GM18873 (cell line): ENCODE measurements at regions not wholly inside any gene's neighbourhood (a gene's known extent, or its start where the extent isn't known, plus 50 kb on each side); places are given as distances from the start of the nearest gene placed in this dataset.

Experiments
- ATAC-seq: cut with Tn5 transposase; IDR thresholded peaks from one replicate; pipeline ENCODE4 v1.9.1; 2021; ENCODE audit warnings: mild to moderate bottlenecking, moderate library complexity, moderate number of reproducible peaks; ENCODE audit not compliant: unreplicated experiment, low FRiP score

DNA sequence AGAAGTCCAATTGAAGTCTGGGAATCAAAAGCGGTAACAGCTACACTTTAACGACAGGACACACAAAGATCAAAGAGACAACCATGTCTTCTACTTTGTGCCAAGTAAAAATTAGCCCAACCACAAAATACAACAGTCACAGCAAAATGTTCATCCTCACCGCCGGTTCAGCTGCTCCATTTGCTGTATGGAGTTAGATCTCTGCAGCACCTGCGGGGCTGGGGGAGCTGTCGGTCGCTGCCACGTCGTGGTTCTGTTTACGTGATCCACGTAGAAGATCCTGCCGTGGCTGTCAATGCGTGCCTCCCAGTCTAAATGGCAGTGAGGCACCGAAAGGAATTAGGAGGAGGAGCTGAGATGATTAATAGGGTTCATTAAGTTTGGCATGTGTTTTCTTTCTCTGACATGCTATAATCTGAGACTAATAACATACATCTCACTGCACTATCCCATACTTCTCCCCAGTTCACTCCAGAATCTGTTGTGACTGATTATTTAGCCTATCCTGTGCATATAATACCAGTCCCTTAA, 136.5 kb upstream of the STK17B start:
- no peak for ATAC-seq

DNA sequence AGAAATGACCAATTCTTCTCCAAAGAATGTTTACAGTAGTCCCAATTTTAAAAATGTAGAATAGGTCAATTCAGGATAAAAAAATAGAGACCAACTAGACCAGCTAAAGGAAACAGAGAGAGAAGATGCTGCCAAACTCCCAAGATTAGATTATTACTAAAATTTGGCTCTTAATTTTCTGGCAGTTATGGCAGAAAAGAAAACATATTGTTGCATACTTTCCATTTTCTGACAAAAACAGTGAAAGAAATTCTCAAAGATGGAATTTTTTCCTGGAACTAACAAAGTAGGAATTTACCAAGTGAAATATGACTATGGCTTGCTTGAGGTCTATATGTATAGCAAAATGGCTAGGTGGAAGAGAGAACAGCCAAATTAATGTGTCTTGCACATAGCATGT, 138.3 kb upstream of the STK17B start:
- no peak for ATAC-seq

DNA sequence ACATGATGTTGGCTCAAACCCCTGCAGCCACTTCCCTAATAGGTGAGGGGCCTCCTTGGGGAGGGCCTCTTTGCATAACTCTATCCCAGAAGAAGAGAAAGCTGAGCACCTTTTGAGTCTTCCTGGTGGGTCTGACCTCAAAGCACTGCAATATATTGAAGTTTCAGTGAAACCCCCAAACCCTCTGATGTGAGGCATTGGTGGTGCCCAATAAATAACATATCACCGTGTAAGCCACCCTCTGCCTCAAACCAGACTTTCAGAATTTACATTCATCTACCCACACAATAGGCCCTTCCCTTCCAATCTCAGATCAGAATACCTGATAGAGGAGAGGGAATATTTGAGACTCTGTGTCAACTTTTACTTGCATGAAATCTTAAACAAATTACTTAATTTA, 142.8 kb upstream of the STK17B start:
- ATAC-seq: no peak

DNA sequence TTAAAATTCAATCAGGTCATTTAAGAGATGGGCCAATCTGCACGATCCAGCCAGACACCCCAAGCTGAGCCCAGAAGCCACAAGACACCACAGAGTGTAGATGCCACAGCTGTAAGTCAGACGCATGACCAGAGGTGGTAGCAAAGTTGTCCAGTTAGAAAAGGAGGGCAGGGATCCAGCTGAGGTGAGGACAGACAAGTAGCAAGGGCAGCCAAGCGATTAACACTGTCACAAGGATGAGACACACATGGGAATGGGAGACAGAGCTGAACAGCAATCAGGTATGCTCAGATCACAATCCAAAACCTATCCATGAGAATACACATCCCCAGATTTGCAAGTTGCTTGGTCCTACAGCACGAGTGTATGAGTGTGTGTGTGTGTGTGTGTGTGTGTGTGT, 143.4 kb upstream of the STK17B start:
- no peak for ATAC-seq

DNA sequence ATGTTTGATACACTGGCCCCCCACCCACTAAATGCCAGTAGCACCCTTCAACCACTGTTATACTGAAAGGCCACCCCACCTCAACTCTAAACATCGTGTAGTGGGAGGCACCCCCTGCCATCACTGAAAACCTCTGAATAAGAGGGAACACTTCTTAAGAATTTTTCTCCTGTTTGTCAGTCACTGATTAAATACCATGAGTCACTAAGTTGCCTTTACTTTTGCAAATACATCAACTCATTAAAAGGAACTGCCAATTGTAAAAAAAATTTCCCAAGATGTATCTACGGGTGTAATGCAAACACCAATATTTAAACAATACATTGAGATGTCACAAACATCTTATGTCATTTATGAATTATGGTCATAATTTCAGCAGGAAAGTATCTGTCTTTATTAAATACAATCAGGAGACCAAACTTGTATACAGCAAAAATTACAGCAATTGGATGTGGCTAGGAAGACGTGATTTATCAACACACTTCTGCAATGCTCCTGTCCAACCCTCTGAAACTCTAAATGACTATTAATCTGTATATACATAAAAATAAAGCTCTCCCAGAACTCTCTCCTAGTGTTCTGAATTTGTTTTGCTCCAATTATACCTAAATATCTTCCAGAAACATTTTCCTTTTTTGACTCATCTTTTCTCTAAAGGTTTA, 144.1 kb upstream of the STK17B start:
- no peak for ATAC-seq

DNA sequence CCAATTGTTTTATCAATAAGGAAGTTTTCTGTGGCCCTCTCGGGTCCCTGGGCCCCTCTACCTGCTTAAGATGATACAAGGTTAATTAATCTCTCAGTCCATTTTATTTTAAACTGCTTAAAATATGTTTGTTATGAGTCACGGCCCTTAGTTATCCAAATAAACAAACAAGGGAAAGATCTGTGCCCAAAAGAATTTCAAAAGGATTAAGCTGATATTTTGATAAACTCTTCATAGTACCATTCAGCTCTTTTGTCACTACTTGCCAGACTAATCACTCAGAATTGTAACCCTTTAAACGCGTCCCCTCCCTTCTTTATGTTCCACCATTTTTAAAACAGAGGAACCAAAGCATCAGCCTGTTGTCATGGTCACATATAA, 144.7 kb upstream of the STK17B start:
- no peak for ATAC-seq

DNA sequence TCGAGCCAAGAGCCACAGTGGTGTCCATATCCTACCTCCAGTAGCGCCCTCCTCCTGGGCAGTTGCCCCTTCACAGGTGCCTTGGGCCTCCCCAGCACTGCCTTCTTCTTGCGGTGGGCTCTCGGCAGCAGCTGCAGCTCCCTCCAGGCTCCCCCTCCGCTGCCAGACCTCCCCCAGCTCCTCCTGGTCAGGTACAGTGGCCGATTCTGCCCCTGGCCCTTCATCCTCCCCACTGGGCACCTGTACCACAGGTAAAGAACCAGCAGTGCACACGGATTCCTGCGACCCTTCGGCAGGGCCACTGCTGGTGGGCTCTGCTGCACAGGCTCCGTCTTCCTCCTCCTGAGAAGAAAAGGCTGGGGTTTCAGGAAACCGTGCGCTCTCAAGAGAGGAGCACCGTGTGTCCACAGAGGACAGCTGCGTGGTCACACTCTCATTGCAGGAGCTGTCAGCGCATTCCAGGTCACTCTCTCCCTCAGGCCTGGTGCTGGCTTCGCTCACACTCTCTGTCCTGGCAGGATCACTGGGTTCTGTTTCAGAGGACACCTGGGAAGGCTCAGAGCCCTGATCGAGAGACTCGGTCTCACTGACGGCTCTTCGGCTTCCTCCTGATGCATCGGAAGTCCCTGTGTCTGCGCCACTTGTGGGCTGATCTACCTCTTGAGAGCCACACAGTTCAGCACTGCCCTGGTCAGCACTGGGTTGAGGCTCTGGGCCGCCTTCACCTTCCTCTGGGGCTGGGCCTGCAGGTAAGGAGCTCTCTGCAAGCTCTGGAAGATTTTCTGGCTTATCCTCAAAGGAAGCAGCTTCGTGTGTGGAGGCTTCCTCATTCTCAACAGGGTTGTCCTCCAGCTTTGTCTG, 147.4 kb upstream of the STK17B start:
- no peak for ATAC-seq

DNA sequence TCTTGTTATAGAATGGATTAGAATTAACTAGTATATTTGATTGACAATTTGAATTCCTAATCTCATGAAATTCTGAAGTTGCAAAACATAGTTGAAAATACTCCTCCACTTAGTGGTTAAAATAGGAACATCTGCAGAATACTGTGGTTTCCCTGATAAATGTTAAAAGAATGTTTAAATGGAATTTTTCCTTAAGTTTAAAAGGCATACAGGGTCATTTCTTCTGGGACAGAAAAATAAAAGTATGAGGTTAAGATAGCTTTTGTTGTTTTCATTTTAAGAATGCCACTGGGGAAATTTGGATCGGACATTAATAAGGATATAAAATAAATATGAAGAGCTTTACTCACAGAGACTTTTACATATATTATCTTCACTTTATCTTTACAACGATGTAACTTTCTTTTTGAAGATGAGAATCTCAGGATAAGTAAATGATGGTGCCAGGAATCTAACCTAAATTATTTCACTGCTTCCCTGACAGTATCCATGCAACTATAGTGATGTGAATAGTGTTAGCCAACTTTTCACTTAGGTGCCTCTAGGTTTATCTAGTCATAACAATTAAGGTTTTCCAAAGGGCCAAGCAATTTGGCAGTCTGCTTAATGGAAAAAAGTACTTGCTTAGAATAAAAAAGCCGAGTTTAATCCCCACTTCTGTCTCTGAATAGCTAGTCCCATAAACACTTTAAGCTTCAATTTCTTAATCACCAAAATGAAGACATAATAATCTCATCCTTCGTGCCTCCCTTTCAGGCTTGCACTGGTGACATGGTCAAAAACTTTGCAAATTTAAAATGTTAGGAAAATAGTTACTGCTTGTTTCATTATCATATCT, 151.8 kb upstream of the STK17B start:
- ATAC-seq: no peak

DNA sequence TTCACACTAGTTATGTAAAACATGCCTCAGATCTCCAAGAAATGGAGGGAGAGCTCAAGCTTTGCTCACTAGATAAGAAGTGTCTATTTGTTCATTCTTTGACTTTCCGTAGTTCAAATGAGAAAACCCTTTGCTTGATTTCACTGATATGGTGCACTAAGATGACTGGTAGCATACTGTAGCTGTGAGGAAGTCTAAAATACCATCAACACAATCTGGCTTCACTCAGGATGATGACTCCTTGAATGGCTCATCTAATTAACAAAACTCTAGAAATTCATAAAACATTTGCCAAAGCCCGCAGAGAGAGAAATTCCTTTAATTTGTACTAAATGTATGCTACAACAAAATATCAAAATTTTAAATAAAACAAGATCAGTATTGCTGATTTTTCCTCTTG, 152.8 kb upstream of the STK17B start:
- no peak for ATAC-seq

DNA sequence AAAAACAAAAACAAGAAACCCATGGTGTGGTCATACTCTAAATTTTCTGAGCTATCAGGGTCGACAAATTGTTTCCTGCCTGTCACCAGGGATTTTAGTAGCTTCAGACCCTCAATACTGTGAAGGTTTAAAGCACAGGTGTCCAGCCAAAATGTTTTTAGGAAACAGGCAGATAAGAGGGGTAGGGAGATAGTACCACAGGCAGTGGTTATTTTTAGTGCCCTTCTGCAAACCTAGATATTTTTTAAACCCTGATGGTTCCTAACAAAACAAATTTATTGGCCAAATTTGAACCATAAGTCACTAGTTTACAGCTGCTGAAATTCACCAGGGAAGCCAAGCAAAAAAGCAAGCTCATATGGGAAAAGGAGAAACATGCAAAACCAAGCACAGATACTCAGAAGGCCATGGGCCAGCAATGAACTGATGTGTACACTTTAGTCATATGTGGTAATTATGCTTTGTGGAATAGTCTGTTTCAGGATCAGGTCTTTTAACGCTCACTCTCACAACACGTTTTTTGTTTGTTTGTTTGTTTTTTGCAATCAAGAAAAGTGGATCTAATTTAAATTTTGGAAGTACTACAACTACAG, 156.8 kb upstream of the STK17B start:
- ATAC-seq: no peak

DNA sequence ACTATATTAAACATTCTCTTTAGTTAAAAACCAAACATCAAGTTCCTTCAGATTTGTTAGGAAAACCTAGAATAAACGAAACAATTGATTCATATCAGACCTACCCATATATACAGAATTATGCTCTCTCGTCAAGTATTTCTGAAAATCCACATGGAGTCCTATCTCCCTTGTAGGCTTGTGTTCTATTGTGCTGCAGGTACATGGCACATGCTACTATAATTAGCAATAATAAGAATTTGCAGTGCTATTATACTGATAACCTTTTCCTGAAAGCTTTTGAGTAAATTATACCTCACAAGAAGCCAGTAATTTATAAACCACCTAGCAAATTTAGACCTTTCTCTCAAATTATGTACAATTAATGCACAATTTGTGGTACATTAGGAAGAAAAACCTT, 158.6 kb upstream of the STK17B start:
- ATAC-seq: no peak

DNA sequence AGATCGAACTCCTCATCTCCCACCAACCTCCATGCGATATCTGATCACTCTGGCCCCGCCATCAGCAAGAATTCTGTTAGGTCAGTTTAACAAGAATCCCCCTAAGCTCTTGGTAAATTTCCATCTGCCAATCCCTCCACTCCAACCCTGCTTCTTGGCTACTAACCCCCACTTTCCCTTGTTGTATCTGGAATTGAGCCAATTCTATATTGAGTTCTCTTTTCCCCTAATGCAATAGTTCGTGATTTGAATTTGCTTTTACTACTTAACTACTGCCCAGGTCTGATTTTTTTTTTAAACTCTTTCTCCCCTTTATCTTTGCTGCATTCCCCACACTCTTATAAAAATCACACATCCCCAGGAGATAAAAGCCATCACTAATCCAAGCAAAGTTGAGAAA, 159.3 kb upstream of the STK17B start:
- ATAC-seq: no peak

DNA sequence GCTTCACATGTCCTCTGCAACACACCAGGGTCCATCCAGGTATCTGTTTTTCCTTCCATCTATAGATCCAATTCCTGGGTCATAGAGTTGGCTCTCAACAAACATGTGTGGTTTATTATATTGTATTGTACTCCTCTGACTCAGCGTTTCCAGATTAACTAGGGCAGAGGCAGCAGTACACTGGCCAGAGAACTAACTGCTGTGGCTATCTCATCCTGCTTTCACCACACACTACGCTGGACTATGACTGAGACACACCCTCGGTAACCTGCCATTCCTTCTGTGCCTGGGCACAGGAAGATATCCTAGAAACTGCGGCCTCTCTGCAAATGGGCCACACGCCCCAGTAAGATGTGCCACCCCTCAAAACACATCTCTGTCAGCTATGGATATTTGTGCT, 159.8 kb upstream of the STK17B start:
- no peak for ATAC-seq

DNA sequence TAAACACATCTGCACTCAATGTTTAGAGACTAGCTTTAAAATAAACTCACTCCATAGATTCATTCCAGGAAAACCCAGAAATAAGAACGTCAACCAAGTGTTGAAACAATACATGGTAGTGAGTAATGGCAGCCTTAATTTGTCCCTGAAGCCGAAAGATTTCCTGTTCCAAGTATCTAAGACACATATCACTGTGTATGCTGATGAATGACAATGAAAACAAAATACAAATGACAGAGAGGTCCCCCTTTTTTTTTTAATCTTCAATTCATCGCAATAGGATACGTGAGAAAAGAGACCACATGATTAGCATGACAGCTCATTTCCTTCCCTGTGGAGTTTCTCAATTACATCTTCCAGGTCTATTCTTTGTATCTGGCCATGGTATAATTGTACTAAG, 160.5 kb upstream of the STK17B start:
- no peak for ATAC-seq

DNA sequence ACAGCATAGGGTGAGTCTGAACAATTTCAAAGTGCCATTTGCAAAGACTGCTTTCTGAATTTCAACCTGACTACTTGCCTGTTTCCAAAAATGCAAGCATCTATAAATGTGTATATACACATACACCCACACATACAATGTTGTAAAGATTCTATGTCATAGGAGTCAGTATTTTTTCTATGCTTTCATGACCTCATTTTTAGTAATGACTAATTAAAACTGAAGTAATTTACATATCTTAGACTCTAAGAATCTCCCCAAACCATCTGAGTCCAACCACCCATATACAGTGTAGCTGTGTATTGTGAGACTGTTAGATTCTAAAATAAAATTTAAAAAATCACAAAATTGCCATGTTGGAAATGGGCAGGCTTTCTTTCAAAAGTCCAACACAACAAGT, 162.0 kb upstream of the STK17B start:
- no peak for ATAC-seq

DNA sequence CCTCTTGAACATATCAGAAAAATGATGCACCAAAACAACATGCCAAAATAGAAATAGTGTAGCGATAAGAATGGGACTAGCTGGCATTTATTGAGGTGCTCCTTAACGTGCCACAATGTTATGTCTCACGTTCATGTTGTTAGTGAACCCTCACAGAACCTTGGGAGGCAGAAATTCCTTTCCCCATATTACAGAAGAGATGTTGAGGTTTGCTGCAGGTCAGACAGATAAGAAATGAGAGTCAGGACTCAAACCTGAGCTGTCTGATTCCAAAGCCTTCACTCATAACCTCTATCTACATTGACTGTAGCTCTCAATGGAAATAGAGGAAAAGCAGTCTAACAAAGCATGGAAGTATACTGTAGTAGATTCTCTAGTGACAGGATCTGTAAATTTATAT, 163.3 kb upstream of the STK17B start:
- no peak for ATAC-seq

DNA sequence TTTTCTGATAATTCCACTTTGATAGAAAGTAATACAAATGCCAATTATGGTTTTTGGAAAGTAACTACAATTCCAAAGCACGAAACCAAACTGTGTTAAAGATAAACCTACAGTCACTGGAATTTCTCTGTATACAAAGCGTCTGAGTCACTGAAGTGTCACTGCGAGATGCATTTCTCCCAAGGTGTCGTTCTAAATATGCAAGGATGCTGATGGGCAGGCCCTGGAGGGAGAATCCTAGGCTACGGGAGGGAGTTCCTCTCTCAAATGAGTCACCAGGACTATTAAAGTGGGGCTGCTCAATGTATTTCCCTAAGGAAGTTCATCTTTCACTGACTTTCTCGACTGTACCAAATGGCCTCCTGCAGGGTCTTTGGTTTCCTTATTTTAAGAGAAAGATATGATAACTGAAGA, 163.8 kb upstream of the STK17B start:
- ATAC-seq: no peak

DNA sequence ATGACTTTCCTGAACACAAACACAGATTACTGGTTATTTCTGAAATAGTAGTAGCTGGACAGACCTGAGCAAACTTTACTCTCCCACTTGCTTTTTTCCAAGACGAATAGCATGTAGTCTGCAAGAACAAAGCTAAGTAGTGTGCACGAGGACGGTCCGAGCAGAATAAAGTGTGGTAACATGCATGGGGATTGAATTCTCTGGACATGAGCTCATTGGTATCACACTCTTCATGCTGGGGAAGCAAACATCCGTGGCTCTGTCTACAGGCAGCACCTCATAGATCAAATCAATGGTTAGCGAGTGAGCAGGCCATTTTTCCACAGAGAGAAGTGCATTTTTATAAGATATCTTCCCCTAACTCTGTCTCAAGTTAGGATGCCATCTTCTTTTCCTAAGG, 164.8 kb upstream of the STK17B start:
- ATAC-seq: no peak

DNA sequence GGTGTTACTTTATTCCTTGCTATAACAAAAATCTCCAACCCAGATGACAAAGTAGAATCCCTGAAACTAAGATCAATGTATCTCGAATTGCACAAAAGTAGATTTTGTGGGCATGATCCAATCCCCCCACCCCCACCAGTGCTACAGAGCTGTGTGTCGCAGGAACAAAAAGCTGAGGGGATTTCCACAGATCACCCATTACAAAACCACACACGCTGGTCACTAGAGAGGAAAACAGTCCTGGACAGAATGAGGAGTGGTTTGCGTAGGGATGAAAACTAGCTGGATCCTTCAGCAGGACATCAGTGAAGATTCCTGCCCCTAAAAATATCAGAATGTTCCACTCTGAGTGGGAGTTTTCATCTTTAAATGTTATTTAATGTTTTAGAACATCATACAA, 165.3 kb upstream of the STK17B start:
- ATAC-seq: no peak

DNA sequence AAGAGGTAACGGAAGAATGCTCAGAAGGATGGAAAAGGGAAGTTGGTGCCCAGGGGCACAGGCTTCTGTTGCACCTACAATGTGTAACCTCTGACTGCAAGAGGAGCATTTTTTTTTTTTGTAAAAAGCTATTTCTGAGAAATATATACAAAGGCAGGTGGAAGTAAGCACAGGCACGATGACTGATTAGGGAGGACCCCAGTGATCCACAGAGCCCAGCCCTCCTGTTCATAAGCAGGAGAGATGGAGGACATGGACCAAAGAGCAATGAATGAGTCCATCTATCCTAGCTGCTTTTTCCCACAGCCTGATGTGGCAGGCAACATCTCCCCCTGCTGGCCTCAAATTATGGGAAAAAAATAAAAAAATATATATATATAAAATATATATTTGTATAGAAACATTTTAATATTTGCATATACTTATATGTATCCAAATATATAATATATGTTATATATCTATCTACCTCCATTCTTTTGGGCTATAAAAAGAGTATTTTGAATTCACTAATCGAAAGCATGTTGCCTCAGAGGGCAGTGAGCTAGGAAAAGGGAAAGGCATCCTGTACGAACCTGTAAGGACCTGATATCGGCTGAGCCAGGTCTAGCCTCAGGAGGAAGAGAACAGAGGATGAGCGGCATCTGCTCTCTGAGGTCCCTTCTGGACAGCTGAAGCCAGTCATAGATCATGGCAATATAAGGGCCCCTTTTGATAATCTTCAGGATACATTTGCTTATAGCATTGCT, 166.0 kb upstream of the STK17B start:
- no peak for ATAC-seq
